HCT116 (cell line): ENCODE measurements at regions not wholly inside any gene's neighbourhood (a gene's known extent, or its start where the extent isn't known, plus 50 kb on each side); places are given as distances from the start of the nearest gene placed in this dataset.

Source experiments
- ATAC-seq: fragments of 200-7000 bp; cut with Tn5 transposase; 2 replicates; pipeline ENCODE4 v1.9.1; 2020; ENCODE audit warnings: mild to moderate bottlenecking, moderate library complexity
- BruUV-seq: library from RNA; stranded (reverse); fragments of 400-500 nt; replicated peaks from 2 replicates; lab custom pipeline; 2021; lab: Mats Ljungman, UMichigan
- CTCF ChIA-PET: fragments of 300-600 bp; sonication (Branson Sonifier 250); formaldehyde crosslinking; loops from one replicate; lab custom pipeline; 2021; ENCODE audit warnings: antibody characterized with exemption; lab: Charles Lee
- POLR2A ChIA-PET: fragments of 300-600, 350-600 bp; sonication (Branson Sonifier 250); formaldehyde crosslinking; loops from one replicate; lab custom pipeline; 2021; ENCODE audit warnings: antibody characterized with exemption; lab: Charles Lee
- RAD21 ChIA-PET, 2 experiments: fragments of 300-600 bp; sonication (Branson Sonifier 250); formaldehyde crosslinking; loops; one replicate each; lab custom pipeline; 2023; ENCODE audit warnings: low total read pairs in 2 of 2; ENCODE audit not compliant: uncharacterized antibody in 2 of 2, unreplicated experiment in 2 of 2, low non-redundant PET in 1 of 2; lab: Charles Lee
- DNase-seq: peaks from one replicate; pipeline ENCODE4 v3.0.0-alpha.2; 2010; ENCODE audit warnings: low read depth, low spot score
- H2AFZ ChIP-seq: fragments of 200-600 bp; shearing (Covaris generic), sonication (generic); 2 replicates; pipeline ENCODE4 v1.6.1; 2017; ENCODE audit warnings: low read depth, mixed run types, mixed read lengths, antibody characterized with exemption, low read length; ENCODE audit not compliant: poor library complexity, severe bottlenecking
- H3K27ac ChIP-seq: 2 replicates; pipeline ENCODE4 v1.5.1; 2012; ENCODE audit warnings: low read depth, low read length
- H3K27me3 ChIP-seq: fragments of 200-600 bp; sonication (generic); 2 replicates; pipeline ENCODE4 v1.6.1; 2016; ENCODE audit warnings: mixed run types, low read length, mixed read lengths; ENCODE audit not compliant: insufficient read depth
- H3K36me3 ChIP-seq, 2 experiments: fragments of 200-500 bp in 1 of 2; fragments of 200-600 bp in 1 of 2; sonication (Bioruptor generic) in 1 of 2; sonication (generic) in 1 of 2; 2 replicates each; pipeline versions ENCODE4 v1.5.1 to v1.6.1; 2014 to 2016; ENCODE audit warnings: low read length in 2 of 2, inconsistent platforms in 1 of 2, mixed read lengths in 1 of 2, mixed run types in 1 of 2; ENCODE audit not compliant: insufficient read depth in 2 of 2, control insufficient read depth in 1 of 2
- H3K4me1 ChIP-seq, 2 experiments: fragments of 200-600 bp in 1 of 2; sonication (generic) in 1 of 2; 2 replicates each; pipeline versions ENCODE4 v1.5.1 to v1.6.1; 2012 to 2017; ENCODE audit warnings: low read length in 2 of 2, inconsistent platforms in 1 of 2, mild to moderate bottlenecking in 1 of 2, mixed read lengths in 1 of 2, mixed run types in 1 of 2, moderate library complexity in 1 of 2; ENCODE audit not compliant: insufficient read depth in 2 of 2, control insufficient read depth in 1 of 2
- H3K4me2 ChIP-seq: fragments of 200-600 bp; sonication (generic); 2 replicates; pipeline ENCODE4 v1.6.1; 2017; ENCODE audit warnings: mixed run types, low read length, mixed read lengths
- H3K4me3 ChIP-seq, 2 experiments: fragments of 200-600 bp in 1 of 2; sonication (generic) in 1 of 2; replicated peaks in 1 of 2; 2 replicates each; pipeline ENCODE4 v1.5.1; 2011 to 2016; ENCODE audit warnings: low read length in 2 of 2, control low read depth in 1 of 2, low read depth in 1 of 2, mild to moderate bottlenecking in 1 of 2, mixed read lengths in 1 of 2, mixed run types in 1 of 2
- H3K79me2 ChIP-seq: fragments of 200-600 bp; sonication (generic); 2 replicates; pipeline ENCODE4 v1.6.1; 2017; ENCODE audit warnings: mild to moderate bottlenecking, mixed run types, low read length, moderate library complexity, mixed read lengths; ENCODE audit not compliant: insufficient read depth
- H3K9ac ChIP-seq: fragments of 200-600 bp; sonication (generic); 2 replicates; pipeline ENCODE4 v1.6.1; 2016; ENCODE audit warnings: low read length, mixed read lengths
- H3K9me2 ChIP-seq: fragments of 200-600 bp; sonication (generic), shearing (Covaris generic); 2 replicates; pipeline ENCODE4 v1.6.1; 2017; ENCODE audit warnings: mixed run types, mild to moderate bottlenecking, moderate library complexity; ENCODE audit not compliant: insufficient read depth
- H3K9me3 ChIP-seq, 2 experiments: fragments of 200-500 bp in 1 of 2; fragments of 200-600 bp in 1 of 2; sonication (Bioruptor generic) in 1 of 2; sonication (generic) in 1 of 2; 2 replicates each; pipeline ENCODE4 v1.6.1; 2014 to 2017; ENCODE audit warnings: low read length in 2 of 2, mixed read lengths in 2 of 2, inconsistent platforms in 1 of 2, low read depth in 1 of 2, mild to moderate bottlenecking in 1 of 2, mixed run types in 1 of 2, moderate library complexity in 1 of 2; ENCODE audit not compliant: control insufficient read depth in 1 of 2, insufficient read depth in 1 of 2
- H4K20me1 ChIP-seq: fragments of 200-600 bp; sonication (generic), shearing (Covaris generic); 2 replicates; pipeline ENCODE4 v1.6.1; 2017; ENCODE audit warnings: mixed run types, mild to moderate bottlenecking, moderate library complexity; ENCODE audit not compliant: insufficient read depth
- CEBPB ChIP-seq: IDR thresholded peaks from 2 replicates; pipeline ENCODE4 v1.6.1; 2012; ENCODE audit warnings: low read depth
- EGR1 ChIP-seq: IDR thresholded peaks from 2 replicates; pipeline ENCODE4 v1.6.1; 2012; ENCODE audit warnings: low read depth
- ELF1 ChIP-seq: IDR thresholded peaks from 2 replicates; pipeline ENCODE4 v1.6.1; 2012; ENCODE audit warnings: low read depth, borderline replicate concordance
- POLR2AphosphoS5 ChIP-seq: IDR thresholded peaks from 2 replicates; pipeline ENCODE4 v1.6.1; 2011; ENCODE audit warnings: mild to moderate bottlenecking, low read depth, low read length, moderate library complexity
- RAD21 ChIP-seq: IDR thresholded peaks from 2 replicates; pipeline ENCODE4 v1.6.1; 2012; ENCODE audit warnings: low read depth, mild to moderate bottlenecking
- SIN3A ChIP-seq: IDR thresholded peaks from 2 replicates; pipeline ENCODE4 v1.6.1; 2012; ENCODE audit warnings: low read depth
- YY1 ChIP-seq: IDR thresholded peaks from 2 replicates; pipeline ENCODE4 v1.6.1; 2011; ENCODE audit warnings: low read length, low read depth, moderate library complexity, mild to moderate bottlenecking; ENCODE audit not compliant: insufficient replicate concordance; ENCODE audit errors: extremely low read depth
- ZFX ChIP-seq: fragments of 450-650 bp; IDR thresholded peaks from 2 replicates; pipeline ENCODE4 v1.6.1; 2017
- intact Hi-C: fragments of 100-400 bp; cut with micrococcal nuclease; formaldehyde crosslinking; loops from 2 replicates; pipeline ENCODE4 v1.10.0; 2022
- TF ChIP-seq, protein P1 (sequence below), 3 experiments: fragments of 200-600 bp in 1 of 3; sonication (generic) in 1 of 3; IDR thresholded peaks in 2 of 3; conservative IDR thresholded peaks in 1 of 3; 2 replicates each; pipeline ENCODE4 v1.5.1; 2012 to 2017; ENCODE audit warnings: low read depth in 2 of 3, low read length in 2 of 3, antibody characterized with exemption in 1 of 3, borderline replicate concordance in 1 of 3, control low read depth in 1 of 3, mild to moderate bottlenecking in 1 of 3, mixed read lengths in 1 of 3, mixed run types in 1 of 3, moderate library complexity in 1 of 3; ENCODE audit not compliant: insufficient read depth in 1 of 3

DNA sequence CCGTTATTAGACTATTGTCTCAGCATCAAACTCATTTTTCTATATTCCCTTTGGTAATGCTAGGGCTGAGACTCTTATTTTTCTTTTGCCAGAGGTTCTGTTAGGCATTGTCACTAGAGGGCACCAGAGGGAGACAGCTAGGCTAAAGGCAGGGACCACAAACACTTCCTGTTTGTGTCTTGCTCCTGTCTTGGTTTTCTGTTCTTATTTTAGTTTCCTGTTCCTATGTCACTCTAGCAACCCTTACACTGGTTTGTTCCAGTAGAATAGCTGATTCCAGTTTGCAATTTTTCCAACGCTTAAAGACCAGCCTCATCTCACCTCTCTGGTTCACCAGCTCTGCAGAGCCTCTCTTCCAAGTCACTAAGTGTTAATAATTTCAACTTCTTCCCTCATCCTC is 772.0 kb downstream of the DIAPH3 start:
- POLR2A ChIA-PET: no interaction called here
- intact Hi-C loops: loop anchor here (2.0 to 5.0 kb wide), 5 partner anchors 286 to 1041 kb away; no protein-coding TSS in a partner anchor
- Histone ChIP-seq H3K27ac (no peak overlapping the region), H2AFZ (no peak overlapping the region), H3K4me1 (no peaks in the 10 kb centered on the region), H3K9me3 (no peaks in the 10 kb centered on the region), H3K79me2 (no peaks in the 10 kb centered on the region), H3K9me2 (no peaks in the 10 kb centered on the region)
- RAD21 ChIA-PET: no interaction called here
- TF ChIP-seq RAD21 (peak; percentile 33; the same call in 1 of the 2 replicates), POLR2AphosphoS5 (no peak)
- TF ChIP-seq, protein P1, sequence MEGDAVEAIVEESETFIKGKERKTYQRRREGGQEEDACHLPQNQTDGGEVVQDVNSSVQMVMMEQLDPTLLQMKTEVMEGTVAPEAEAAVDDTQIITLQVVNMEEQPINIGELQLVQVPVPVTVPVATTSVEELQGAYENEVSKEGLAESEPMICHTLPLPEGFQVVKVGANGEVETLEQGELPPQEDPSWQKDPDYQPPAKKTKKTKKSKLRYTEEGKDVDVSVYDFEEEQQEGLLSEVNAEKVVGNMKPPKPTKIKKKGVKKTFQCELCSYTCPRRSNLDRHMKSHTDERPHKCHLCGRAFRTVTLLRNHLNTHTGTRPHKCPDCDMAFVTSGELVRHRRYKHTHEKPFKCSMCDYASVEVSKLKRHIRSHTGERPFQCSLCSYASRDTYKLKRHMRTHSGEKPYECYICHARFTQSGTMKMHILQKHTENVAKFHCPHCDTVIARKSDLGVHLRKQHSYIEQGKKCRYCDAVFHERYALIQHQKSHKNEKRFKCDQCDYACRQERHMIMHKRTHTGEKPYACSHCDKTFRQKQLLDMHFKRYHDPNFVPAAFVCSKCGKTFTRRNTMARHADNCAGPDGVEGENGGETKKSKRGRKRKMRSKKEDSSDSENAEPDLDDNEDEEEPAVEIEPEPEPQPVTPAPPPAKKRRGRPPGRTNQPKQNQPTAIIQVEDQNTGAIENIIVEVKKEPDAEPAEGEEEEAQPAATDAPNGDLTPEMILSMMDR (IDR thresholded peaks at IDR 0.05 in 2 of 3, conservative IDR thresholded peaks at IDR 0.05 in 1 of 3; ENCODE audit: borderline replicate concordance in 1 of 3, insufficient read depth in 1 of 3, low read depth in 2 of 3, low read length in 2 of 3): peak; percentile 4 to 73 (median 69); a peak in 4 of 6 replicates
- TF ChIP-seq, all 23 proteins: peak for 2
- no peaks in the 10 kb centered on the region for H3K27me3 ChIP-seq
- CTCF ChIA-PET: interaction anchor here (1.0 kb wide), 1 partner anchor 1039 kb away, joined by 3 read pairs; no protein-coding TSS in a partner anchor
- no peak overlapping the region for H3K4me2 ChIP-seq
- no peaks in the 10 kb centered on the region for H4K20me1 ChIP-seq
- no TSS peak for BruUV-seq
- H3K9ac ChIP-seq: no peak overlapping the region
- H3K4me3 ChIP-seq: no peak overlapping the region
- peak; percentile 77 for ATAC-seq
- no peaks in the 10 kb centered on the region for H3K36me3 ChIP-seq
- DNase-seq: peak; percentile 16

DNA sequence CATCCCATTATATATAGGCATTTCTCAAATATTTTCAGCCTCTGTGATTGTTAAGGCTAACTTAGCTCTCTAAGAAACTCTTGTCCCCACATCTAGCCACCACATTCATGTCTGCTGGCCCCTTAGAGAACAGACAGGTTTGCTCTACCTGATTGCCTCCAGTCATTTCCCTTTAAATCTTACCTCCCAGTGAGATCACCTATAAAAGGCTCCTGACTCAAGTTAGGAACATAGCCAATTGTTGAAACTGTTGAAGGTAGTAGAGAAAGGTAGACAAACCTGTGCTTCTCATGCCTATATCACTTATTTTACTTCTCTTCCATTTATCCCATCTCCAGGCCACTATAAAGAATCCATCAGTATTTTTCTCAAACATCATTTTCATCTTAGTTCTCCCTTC is 771.4 kb downstream of the DIAPH3 start:
- no peaks in the 10 kb centered on the region for H3K9me3 ChIP-seq
- H3K4me1 ChIP-seq: no peaks in the 10 kb centered on the region
- no peak for DNase-seq
- H3K9ac ChIP-seq: no peak overlapping the region
- ChIA-PET POLR2A (no interaction called here), RAD21 (no interaction called here), CTCF (interaction anchor here (1.0 kb wide), 1 partner anchor 1039 kb away, joined by 3 read pairs; no protein-coding TSS in a partner anchor)
- no peaks in the 10 kb centered on the region for H3K79me2 ChIP-seq
- ATAC-seq: no peak
- no peak overlapping the region for H2AFZ ChIP-seq
- TF ChIP-seq ELF1 (no peak), YY1 (no peak), CEBPB (no peak), SIN3A (no peak), ZFX (no peak), EGR1 (no peak), POLR2AphosphoS5 (no peak)
- intact Hi-C loops: loop anchor here (5.0 kb wide), 3 partner anchors 285 to 1040 kb away; no protein-coding TSS in a partner anchor
- no peak overlapping the region for H3K4me3 ChIP-seq
- no peaks in the 10 kb centered on the region for H4K20me1 ChIP-seq
- no TSS peak for BruUV-seq
- no peaks in the 10 kb centered on the region for H3K36me3 ChIP-seq
- no peaks in the 10 kb centered on the region for H3K9me2 ChIP-seq
- H3K4me2 ChIP-seq: no peak overlapping the region
- no peaks in the 10 kb centered on the region for H3K27me3 ChIP-seq
- no peak overlapping the region for H3K27ac ChIP-seq
